ENCODE measurements at regions not wholly inside any gene's neighbourhood (a gene's known extent, or its start where the extent isn't known, plus 50 kb on each side); places are given as distances from the start of the nearest gene placed in this dataset.

DNA sequence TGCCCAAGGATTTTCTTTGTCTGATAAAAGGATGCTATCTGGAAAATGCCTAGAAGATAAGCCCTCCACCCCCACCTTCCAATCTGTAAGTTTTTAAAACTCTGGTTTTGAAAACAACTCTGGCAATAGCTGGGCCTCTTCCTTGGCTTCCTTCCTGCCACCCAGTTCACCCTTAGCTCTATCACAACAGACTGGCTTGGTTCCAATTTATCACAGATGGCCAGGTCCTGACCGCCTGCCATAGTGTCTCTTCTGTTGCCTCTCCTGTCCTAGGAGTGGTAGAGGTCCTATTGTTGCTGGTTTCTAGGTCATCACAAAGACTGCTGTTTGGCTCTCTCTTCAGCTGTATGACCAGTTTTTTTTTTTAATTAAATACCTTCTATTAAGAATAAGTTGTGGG, 1727.9 kb upstream of the SLC39A10 start:
- ATAC-seq (ENCODE audit: low read depth) = no peak
- H3K27me3 ChIP-seq (ENCODE audit: insufficient read depth, poor library complexity, severe bottlenecking) = no peaks in the 10 kb centered on the region
- no peak overlapping the region for H3K4me3 ChIP-seq (ENCODE audit: severe bottlenecking)
- DNase-seq (ENCODE audit: low spot score) = no peak
- H3K36me3 ChIP-seq (ENCODE audit: low read depth) = no peaks in the 10 kb centered on the region
- H3K27ac ChIP-seq (ENCODE audit: poor library complexity, severe bottlenecking) = no peak overlapping the region
- no peaks in the 10 kb centered on the region for H3K4me1 ChIP-seq (ENCODE audit: insufficient read depth, poor library complexity, severe bottlenecking)
- no peaks in the 10 kb centered on the region for H3K9me3 ChIP-seq (ENCODE audit: severe bottlenecking)
- TF ChIP-seq, protein P1, sequence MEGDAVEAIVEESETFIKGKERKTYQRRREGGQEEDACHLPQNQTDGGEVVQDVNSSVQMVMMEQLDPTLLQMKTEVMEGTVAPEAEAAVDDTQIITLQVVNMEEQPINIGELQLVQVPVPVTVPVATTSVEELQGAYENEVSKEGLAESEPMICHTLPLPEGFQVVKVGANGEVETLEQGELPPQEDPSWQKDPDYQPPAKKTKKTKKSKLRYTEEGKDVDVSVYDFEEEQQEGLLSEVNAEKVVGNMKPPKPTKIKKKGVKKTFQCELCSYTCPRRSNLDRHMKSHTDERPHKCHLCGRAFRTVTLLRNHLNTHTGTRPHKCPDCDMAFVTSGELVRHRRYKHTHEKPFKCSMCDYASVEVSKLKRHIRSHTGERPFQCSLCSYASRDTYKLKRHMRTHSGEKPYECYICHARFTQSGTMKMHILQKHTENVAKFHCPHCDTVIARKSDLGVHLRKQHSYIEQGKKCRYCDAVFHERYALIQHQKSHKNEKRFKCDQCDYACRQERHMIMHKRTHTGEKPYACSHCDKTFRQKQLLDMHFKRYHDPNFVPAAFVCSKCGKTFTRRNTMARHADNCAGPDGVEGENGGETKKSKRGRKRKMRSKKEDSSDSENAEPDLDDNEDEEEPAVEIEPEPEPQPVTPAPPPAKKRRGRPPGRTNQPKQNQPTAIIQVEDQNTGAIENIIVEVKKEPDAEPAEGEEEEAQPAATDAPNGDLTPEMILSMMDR (IDR thresholded peaks at IDR 0.05; ENCODE audit: poor library complexity, severe bottlenecking) = no peak

DNA sequence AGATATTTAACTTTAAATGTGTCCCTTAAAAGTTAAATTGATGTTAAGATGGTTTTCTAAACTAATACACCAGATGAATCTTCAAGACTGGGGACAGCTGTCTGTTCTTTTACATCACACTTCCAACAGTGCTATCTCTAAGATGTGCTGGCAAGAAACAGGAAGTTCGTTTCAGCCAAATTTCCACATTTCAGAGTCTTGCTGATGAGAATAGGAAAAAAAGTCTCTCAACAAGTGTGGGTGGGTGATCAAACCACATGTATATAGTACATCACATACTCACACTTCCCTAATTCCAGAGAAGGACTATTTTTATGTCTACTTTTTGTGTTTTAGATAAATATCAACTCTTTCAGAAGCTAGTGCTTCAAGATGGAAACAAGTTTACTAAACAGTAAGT, 1712.8 kb upstream of the TMEFF2 start:
- TF ChIP-seq, protein P1 (IDR thresholded peaks at IDR 0.05; ENCODE audit: poor library complexity, severe bottlenecking) = no peak
- Histone ChIP-seq H3K27me3 (ENCODE audit: insufficient read depth, poor library complexity, severe bottlenecking) (no peaks in the 10 kb centered on the region), H3K4me1 (ENCODE audit: insufficient read depth, poor library complexity, severe bottlenecking) (no peaks in the 10 kb centered on the region), H3K27ac (ENCODE audit: poor library complexity, severe bottlenecking) (no peak overlapping the region), H3K9me3 (ENCODE audit: severe bottlenecking) (no peaks in the 10 kb centered on the region), H3K4me3 (ENCODE audit: severe bottlenecking) (no peak overlapping the region), H3K36me3 (ENCODE audit: low read depth) (no peaks in the 10 kb centered on the region)
- DNase-seq (ENCODE audit: low spot score) (no peak), ATAC-seq (ENCODE audit: low read depth) (no peak)

DNA sequence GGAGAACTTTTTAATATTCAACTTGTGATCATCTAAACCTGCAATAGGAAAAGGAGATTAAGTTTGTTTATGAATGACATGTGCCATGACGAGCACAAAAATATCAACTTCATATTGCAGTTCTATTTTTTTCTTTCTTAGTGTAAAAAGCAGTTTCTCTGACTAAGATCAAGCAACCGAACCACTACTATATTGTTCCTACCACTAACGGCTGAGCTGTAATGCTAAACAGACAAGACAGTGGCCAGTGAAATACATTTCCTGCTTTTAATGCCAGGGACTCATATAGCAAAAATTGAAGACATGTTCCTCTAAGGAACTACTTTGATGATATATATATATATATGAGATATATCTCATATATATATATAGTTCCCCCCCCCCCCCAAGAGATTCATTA, 1705.6 kb upstream of the TMEFF2 start:
- Histone ChIP-seq H3K9me3 (ENCODE audit: severe bottlenecking) (no peaks in the 10 kb centered on the region), H3K27ac (ENCODE audit: poor library complexity, severe bottlenecking) (no peak overlapping the region), H3K4me3 (ENCODE audit: severe bottlenecking) (no peak overlapping the region), H3K36me3 (ENCODE audit: low read depth) (no peaks in the 10 kb centered on the region), H3K4me1 (ENCODE audit: insufficient read depth, poor library complexity, severe bottlenecking) (no peaks in the 10 kb centered on the region), H3K27me3 (ENCODE audit: insufficient read depth, poor library complexity, severe bottlenecking) (no peaks in the 10 kb centered on the region)
- no peak for ATAC-seq (ENCODE audit: low read depth)
- TF ChIP-seq, protein P1 (IDR thresholded peaks at IDR 0.05; ENCODE audit: poor library complexity, severe bottlenecking) = no peak
- DNase-seq (ENCODE audit: low spot score) = no peak

DNA sequence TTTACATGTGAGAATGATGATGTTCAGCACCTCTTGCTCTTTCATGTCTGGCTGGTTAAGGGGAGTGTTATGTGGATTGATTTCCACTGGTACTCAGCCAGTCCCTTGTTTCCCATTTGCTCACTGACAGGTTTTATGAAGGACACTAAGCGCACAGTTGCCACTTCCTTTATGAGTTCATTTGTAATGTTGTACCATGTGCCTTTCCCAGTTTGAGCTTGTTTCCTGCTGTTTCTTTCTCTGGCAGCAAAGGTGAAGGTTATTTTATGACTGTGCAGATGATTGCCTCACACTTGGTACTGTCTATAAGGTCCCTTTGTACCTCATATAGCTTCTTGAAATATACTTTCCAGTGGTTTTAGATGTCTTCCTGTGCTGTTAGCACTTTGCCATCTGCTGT, 1700.5 kb upstream of the TMEFF2 start:
- Histone ChIP-seq H3K27ac (ENCODE audit: poor library complexity, severe bottlenecking) (no peak overlapping the region), H3K36me3 (ENCODE audit: low read depth) (no peaks in the 10 kb centered on the region), H3K9me3 (ENCODE audit: severe bottlenecking) (no peaks in the 10 kb centered on the region), H3K4me3 (ENCODE audit: severe bottlenecking) (no peak overlapping the region), H3K27me3 (ENCODE audit: insufficient read depth, poor library complexity, severe bottlenecking) (no peaks in the 10 kb centered on the region), H3K4me1 (ENCODE audit: insufficient read depth, poor library complexity, severe bottlenecking) (no peaks in the 10 kb centered on the region)
- DNase-seq (ENCODE audit: low spot score) (no peak), ATAC-seq (ENCODE audit: low read depth) (no peak; the same call in 2 of the 3 replicates)
- TF ChIP-seq, protein P1 (IDR thresholded peaks at IDR 0.05; ENCODE audit: poor library complexity, severe bottlenecking) = no peak

DNA sequence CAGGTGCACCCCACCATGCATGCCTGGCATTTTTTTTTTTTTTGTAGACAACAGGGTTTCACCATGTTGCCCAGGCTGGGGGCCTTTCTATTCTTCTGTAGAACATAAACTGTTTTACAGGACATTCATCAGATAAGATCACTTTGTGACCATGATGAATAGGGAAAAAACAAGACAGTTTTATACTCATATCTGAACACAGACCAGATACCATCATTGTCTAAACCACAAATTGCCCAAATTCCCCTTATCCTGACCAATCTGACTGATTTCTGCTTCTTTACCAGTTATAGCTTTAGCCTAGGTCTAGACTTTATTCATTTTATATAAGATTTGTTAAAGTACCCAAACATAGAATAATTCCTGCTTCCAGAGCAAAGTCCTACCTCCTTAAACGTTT, 1699.3 kb upstream of the TMEFF2 start:
- TF ChIP-seq, protein P1 (IDR thresholded peaks at IDR 0.05; ENCODE audit: poor library complexity, severe bottlenecking) = no peak
- H3K27ac ChIP-seq (ENCODE audit: poor library complexity, severe bottlenecking) = no peak overlapping the region
- H3K4me1 ChIP-seq (ENCODE audit: insufficient read depth, poor library complexity, severe bottlenecking) = no peaks in the 10 kb centered on the region
- H3K27me3 ChIP-seq (ENCODE audit: insufficient read depth, poor library complexity, severe bottlenecking) = no peaks in the 10 kb centered on the region
- H3K9me3 ChIP-seq (ENCODE audit: severe bottlenecking) = no peaks in the 10 kb centered on the region
- ATAC-seq (ENCODE audit: low read depth) (no peak), DNase-seq (ENCODE audit: low spot score) (no peak)
- no peaks in the 10 kb centered on the region for H3K36me3 ChIP-seq (ENCODE audit: low read depth)
- no peak overlapping the region for H3K4me3 ChIP-seq (ENCODE audit: severe bottlenecking)
